Fibroblast of mammary gland (primary cell): ENCODE measurements at regions not wholly inside any gene's neighbourhood (a gene's known extent, or its start where the extent isn't known, plus 50 kb on each side); places are given as distances from the start of the nearest gene placed in this dataset.

Experiments
- DNase-seq: peaks from one replicate; pipeline ENCODE4 v3.0.0-alpha.2; 2010; ENCODE audit warnings: low read depth
- H3K4me3 ChIP-seq: 2 replicates; pipeline ENCODE4 v1.5.1; 2011; ENCODE audit warnings: low read depth, mild to moderate bottlenecking, low read length, moderate library complexity; ENCODE audit not compliant: control insufficient read depth
- TF ChIP-seq, protein P1 (sequence below): conservative IDR thresholded peaks from 2 replicates; pipeline ENCODE4 v1.5.1; 2011; ENCODE audit warnings: low read depth, low read length, inconsistent platforms; ENCODE audit not compliant: control insufficient read depth, insufficient read depth

DNA sequence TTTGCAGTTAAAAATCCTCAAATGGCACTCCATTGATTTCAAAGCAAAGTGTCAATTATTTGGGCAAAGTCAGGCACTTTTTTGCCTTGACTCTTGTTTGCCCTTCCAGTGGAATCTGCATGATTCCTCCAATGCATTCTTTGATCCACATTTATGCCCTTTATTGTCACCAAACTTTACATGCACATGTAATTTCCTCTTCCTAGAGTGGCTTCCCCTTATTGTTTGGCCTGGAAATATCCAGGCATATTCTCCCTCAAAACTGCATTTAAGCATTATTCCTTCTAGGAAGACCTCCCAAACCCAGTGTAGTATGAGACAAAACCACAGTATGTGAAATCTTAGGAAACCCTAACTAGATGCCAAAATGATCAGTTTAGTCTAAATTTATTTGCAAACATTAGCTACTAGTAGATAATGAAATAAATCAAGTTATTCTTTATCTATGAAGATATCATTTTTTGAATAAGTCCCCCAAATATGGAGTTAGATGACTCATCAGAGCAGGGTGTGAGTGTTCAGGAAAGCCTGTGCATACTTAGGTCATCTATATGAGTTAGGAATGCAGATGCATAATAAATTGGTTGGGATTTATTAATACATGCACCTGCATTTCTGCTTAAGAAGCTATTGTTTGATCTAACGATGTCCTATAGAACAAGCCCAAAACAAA is 433.3 kb upstream of the TCF4 start:
- TF ChIP-seq, protein P1, sequence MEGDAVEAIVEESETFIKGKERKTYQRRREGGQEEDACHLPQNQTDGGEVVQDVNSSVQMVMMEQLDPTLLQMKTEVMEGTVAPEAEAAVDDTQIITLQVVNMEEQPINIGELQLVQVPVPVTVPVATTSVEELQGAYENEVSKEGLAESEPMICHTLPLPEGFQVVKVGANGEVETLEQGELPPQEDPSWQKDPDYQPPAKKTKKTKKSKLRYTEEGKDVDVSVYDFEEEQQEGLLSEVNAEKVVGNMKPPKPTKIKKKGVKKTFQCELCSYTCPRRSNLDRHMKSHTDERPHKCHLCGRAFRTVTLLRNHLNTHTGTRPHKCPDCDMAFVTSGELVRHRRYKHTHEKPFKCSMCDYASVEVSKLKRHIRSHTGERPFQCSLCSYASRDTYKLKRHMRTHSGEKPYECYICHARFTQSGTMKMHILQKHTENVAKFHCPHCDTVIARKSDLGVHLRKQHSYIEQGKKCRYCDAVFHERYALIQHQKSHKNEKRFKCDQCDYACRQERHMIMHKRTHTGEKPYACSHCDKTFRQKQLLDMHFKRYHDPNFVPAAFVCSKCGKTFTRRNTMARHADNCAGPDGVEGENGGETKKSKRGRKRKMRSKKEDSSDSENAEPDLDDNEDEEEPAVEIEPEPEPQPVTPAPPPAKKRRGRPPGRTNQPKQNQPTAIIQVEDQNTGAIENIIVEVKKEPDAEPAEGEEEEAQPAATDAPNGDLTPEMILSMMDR: no peak
- DNase-seq: no peak
- no peak overlapping the region for H3K4me3 ChIP-seq

DNA sequence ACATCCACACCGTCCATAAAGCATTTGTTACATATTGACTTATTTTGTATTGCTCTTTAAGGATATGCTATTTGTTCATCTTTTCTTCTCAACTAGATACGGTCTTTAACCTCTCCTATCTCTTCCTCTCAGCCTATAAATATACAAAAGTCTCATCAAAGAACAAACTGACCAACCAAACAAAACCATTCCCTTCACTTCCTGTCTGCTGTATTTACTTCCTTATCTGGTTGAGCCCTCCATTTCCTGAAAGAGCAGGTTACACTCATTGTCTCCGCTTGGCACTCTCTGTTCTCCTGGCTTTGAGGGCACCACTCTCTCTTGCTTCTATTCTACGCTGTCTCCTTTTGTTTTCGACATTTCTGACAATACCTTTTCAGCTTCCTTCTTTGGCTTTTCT is 431.9 kb upstream of the TCF4 start:
- DNase-seq: no peak
- TF ChIP-seq, protein P1: no peak
- H3K4me3 ChIP-seq: no peak overlapping the region

DNA sequence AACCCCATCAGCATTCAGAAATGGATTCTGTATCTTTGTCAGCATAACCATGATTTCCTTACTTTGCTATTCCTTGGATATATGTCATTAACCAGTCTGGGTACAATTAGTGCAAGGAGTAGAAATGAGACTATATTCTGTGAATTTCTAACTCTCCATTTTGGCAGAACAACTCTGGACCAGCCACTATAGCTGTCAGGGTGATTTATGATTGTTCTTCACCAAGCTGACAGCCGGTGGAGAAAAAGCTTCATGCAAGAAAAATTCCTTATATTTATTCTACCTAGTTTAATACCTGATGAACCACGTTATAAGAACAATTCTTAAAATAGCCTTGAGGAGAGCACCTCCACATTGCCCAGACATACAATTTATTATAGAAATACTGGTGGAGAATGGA is 431.2 kb upstream of the TCF4 start:
- TF ChIP-seq, protein P1: no peak
- DNase-seq: no peak
- H3K4me3 ChIP-seq: no peak overlapping the region

DNA sequence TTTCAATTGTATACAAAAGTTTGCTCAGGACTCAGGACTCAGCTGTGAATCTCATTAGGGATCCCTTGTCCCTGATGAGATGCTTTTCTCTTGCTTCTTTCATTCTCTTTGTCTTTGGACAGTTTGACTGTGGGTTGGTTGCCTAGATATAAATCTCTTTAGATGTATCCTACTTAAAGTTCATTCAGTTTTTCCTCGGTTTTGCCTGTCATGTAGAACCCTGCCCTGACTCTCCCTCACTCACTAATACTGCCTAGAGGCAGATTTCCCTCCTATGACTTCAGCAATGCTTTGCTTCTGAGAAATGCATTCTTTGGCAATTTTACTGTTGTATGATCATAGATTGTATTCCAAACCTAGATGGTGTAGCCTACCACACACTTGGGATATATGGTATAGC is 421.4 kb upstream of the TCF4 start:
- TF ChIP-seq, protein P1: no peak
- DNase-seq: no peak
- H3K4me3 ChIP-seq: no peak overlapping the region

DNA sequence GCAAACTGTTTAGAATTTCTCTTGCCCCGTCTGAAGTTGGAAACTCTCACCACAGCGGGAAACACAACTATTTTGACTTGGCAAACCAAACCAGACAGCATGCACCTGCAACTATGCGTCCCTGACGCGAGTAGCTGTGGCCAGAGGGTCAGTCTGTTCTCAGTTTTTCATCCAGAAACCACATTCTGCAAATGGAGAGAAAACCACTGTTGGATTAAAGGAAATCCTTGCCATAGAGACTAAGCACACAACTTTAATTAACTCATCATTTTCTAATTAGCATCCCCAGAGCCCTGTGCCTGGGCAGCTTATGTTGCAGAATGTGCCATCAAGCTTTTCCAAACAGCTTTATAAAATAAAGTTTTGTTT is 415.7 kb upstream of the TCF4 start:
- TF ChIP-seq, protein P1: no peak
- DNase-seq: no peak

DNA sequence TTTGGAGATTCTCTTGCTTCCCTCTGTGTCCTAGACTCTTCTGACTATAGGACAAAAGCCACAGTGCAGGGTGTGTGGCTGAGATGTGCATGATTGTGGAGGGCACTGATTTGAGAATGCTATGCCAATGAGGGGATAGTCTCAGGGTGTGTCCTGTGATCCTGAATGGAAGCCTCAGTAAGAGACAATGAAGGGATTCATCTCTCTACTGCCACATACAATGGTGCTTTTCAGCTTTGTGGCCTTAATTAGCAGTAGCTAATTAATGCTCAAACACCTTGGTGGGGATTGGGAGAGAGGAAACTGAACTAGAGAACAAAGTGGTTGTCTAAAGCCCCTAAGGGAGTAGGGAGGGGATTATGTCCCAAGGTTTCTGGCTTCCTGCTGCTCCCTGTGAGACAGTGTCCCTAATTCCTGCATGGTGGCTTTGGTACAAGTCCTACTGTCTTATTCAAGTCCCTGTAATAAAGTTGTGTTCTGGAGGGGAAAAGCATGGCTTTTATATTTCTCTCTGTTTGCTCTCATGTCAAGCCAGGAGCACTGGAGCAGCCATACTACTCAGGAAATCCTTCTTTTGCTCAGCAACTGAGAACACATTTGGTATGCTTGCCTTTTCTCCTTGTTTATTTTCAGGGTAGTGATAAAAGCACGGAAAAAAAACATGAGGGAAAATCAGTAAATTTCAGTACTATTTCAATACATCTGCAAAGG is 415.2 kb upstream of the TCF4 start:
- DNase-seq: no peak
- TF ChIP-seq, protein P1: no peak
- no peak overlapping the region for H3K4me3 ChIP-seq

More for the DNA sequence above, 415.7 kb upstream of the TCF4 start:
- H3K4me3 ChIP-seq: no peak overlapping the region
